NCI-H748 treated with DMSO at 0.1 percent for 48 hours (cell line): ENCODE measurements at regions not wholly inside any gene's neighbourhood (a gene's known extent, or its start where the extent isn't known, plus 50 kb on each side); places are given as distances from the start of the nearest gene placed in this dataset.
"Not testable (repeated sequence)": the region's sequence is repeated elsewhere in the genome, so short reads cannot be mapped to it uniquely, and the experiment has no call there.

Experiments used
- DNase-seq: peaks from one replicate; lab custom pipeline; 2025; lab: John Stamatoyannopoulos, UW

GRCh38 chr4:123638834-123639233 is 242.2 kb downstream of the SPRY1 start:
- no peak for DNase-seq

GRCh38 chr4:123640271-123640670 is 243.7 kb downstream of the SPRY1 start:
- DNase-seq, result no peak

- no peak for DNase-seq
These were observed 244.2 kb downstream of the SPRY1 start for GRCh38 chr4:123640824-123641223.

- peak; percentile 0 for DNase-seq
These were observed 247.1 kb downstream of the SPRY1 start for GRCh38 chr4:123643691-123644090.

GRCh38 chr4:123649250-123649644 is 252.7 kb downstream of the SPRY1 start:
- DNase-seq, result no peak

- peak; percentile 46 for DNase-seq
These were observed 253.2 kb downstream of the SPRY1 start for GRCh38 chr4:123649645-123650391.

- DNase-seq, result no peak
These were observed 254.5 kb downstream of the SPRY1 start for GRCh38 chr4:123651066-123651465.

- DNase-seq, result no peak
These were observed 255.1 kb downstream of the SPRY1 start for GRCh38 chr4:123651536-123652180.

GRCh38 chr4:123652476-123652875 is 255.9 kb downstream of the SPRY1 start:
- no peak for DNase-seq

GRCh38 chr4:123653236-123653635 is 256.6 kb downstream of the SPRY1 start:
- no peak for DNase-seq

GRCh38 chr4:123656746-123657294 is 260.2 kb downstream of the SPRY1 start:
- not testable (repeated sequence) for DNase-seq

- DNase-seq, result not testable (repeated sequence)
These were observed 261.0 kb downstream of the SPRY1 start for GRCh38 chr4:123657606-123658005.

- no peak for DNase-seq
These were observed 262.7 kb downstream of the SPRY1 start for GRCh38 chr4:123659262-123659661.

- DNase-seq, result no peak
These were observed 263.1 kb downstream of the SPRY1 start for GRCh38 chr4:123659730-123660129.

- DNase-seq, result no peak
These were observed 264.6 kb downstream of the SPRY1 start for GRCh38 chr4:123661080-123661737.

GRCh38 chr4:123662827-123663226 is 266.2 kb downstream of the SPRY1 start:
- no peak for DNase-seq

- DNase-seq, result no peak
These were observed 269.9 kb downstream of the SPRY1 start for GRCh38 chr4:123666486-123666885.

GRCh38 chr4:123667496-123667895 is 270.9 kb downstream of the SPRY1 start:
- DNase-seq, result no peak

GRCh38 chr4:123667991-123668390 is 271.4 kb downstream of the SPRY1 start:
- DNase-seq, result no peak

GRCh38 chr4:123671636-123672404 is 275.2 kb downstream of the SPRY1 start:
- no peak for DNase-seq

GRCh38 chr4:123672987-123673386 is 276.4 kb downstream of the SPRY1 start:
- DNase-seq, result no peak

- DNase-seq, result no peak
These were observed 277.4 kb downstream of the SPRY1 start for GRCh38 chr4:123673971-123674370.
